GM23338 (cell line): ENCODE measurements at regions not wholly inside any gene's neighbourhood (a gene's known extent, or its start where the extent isn't known, plus 50 kb on each side); places are given as distances from the start of the nearest gene placed in this dataset.

Experiments
- CTCF ChIP-seq, 2 experiments: fragments of 200-600 bp in 1 of 2; sonication (generic) in 1 of 2; conservative IDR thresholded peaks; 2 replicates each; pipeline versions ENCODE4 v1.5.1 to v1.6.1; 2016 to 2017; ENCODE audit warnings: antibody characterized with exemption in 2 of 2, low read depth in 2 of 2, mild to moderate bottlenecking in 2 of 2, moderate library complexity in 1 of 2
- EZH2 ChIP-seq: fragments of 200-600 bp; sonication (generic); IDR thresholded peaks from one replicate; pipeline ENCODE4 v1.8.0; 2017; ENCODE audit warnings: antibody characterized with exemption, mild to moderate bottlenecking, low read depth; ENCODE audit not compliant: unreplicated experiment
- POLR2AphosphoS5 ChIP-seq: IDR thresholded peaks from 2 replicates; pipeline ENCODE4 v1.6.1; 2016; ENCODE audit warnings: antibody characterized with exemption, low read depth
- REST ChIP-seq: IDR thresholded peaks from one replicate; pipeline ENCODE4 v1.6.1; 2018; ENCODE audit warnings: antibody characterized with exemption; ENCODE audit not compliant: unreplicated experiment
- ZNF114 ChIP-seq: fragments of 250-450 bp; sonication (Bioruptor Pico); IDR thresholded peaks from 2 replicates; pipeline ENCODE4 v1.5.0; 2020; ENCODE audit warnings: mild to moderate bottlenecking, moderate library complexity

GRCh38 chr5:124997186-124997893 lies 250.9 kb upstream of the ZNF608 start:
- TF ChIP-seq EZH2 (no peak), CTCF (conservative IDR thresholded peaks at IDR 0.05; ENCODE audit: low read depth in 2 of 2) (no peak), POLR2AphosphoS5 (no peak), REST (no peak), ZNF114 (no peak)
